ENCODE measurements at regions not wholly inside any gene's neighbourhood (a gene's known extent, or its start where the extent isn't known, plus 50 kb on each side); places are given as distances from the start of the nearest gene placed in this dataset.
"Not testable (repeated sequence)": the region's sequence is repeated elsewhere in the genome, so short reads cannot be mapped to it uniquely, and the experiment has no call there.

GRCh38 chr2:208807756-208808155, 401.2 kb downstream of the PTH2R start:
- no peak for DNase-seq

GRCh38 chr2:208811885-208812284, 405.3 kb downstream of the PTH2R start:
- DNase-seq = not testable (repeated sequence)

GRCh38 chr2:208819190-208819589, 412.6 kb downstream of the PTH2R start:
- DNase-seq = no peak

- DNase-seq = no peak
These were observed 413.6 kb downstream of the PTH2R start for GRCh38 chr2:208820014-208820688.

GRCh38 chr2:208827109-208827508, 420.5 kb downstream of the PTH2R start:
- DNase-seq = no peak

- no peak for DNase-seq
These were observed 421.1 kb downstream of the PTH2R start for GRCh38 chr2:208827549-208828221.

GRCh38 chr2:208830203-208830602, 423.6 kb downstream of the PTH2R start:
- DNase-seq = no peak

- no peak for DNase-seq
These were observed 441.1 kb downstream of the PTH2R start for GRCh38 chr2:208847651-208848050.

GRCh38 chr2:208854717-208855116, 448.1 kb downstream of the PTH2R start:
- DNase-seq = no peak

GRCh38 chr2:208867374-208867773, 460.8 kb downstream of the PTH2R start:
- DNase-seq = no peak

- no peak for DNase-seq
These were observed 466.0 kb downstream of the PTH2R start for GRCh38 chr2:208872591-208872990.

GRCh38 chr2:208879666-208880065, 473.1 kb downstream of the PTH2R start:
- no peak for DNase-seq

- no peak for DNase-seq
These were observed 473.6 kb downstream of the PTH2R start for GRCh38 chr2:208880171-208880570.

- DNase-seq = no peak
These were observed 483.9 kb downstream of the PTH2R start for GRCh38 chr2:208890486-208890885.

GRCh38 chr2:208892203-208892602, 485.6 kb downstream of the PTH2R start:
- no peak for DNase-seq

GRCh38 chr2:208906330-208906729, 499.7 kb downstream of the PTH2R start:
- no peak for DNase-seq

GRCh38 chr2:208915401-208915800, 508.4 kb upstream of the MAP2 start:
- DNase-seq = no peak

- DNase-seq = no peak
These were observed 507.0 kb upstream of the MAP2 start for GRCh38 chr2:208916881-208917280.

GRCh38 chr2:208921358-208921757, 502.5 kb upstream of the MAP2 start:
- DNase-seq = not testable (repeated sequence)

- DNase-seq = no peak
These were observed 496.0 kb upstream of the MAP2 start for GRCh38 chr2:208927867-208928266.

GRCh38 chr2:208929139-208929864, 494.5 kb upstream of the MAP2 start:
- DNase-seq = no peak

- DNase-seq = no peak
These were observed 493.9 kb upstream of the MAP2 start for GRCh38 chr2:208929894-208930427.

- no peak for DNase-seq
These were observed 488.3 kb upstream of the MAP2 start for GRCh38 chr2:208935531-208935930.

- no peak for DNase-seq
These were observed 486.3 kb upstream of the MAP2 start for GRCh38 chr2:208937521-208937920.
